SK-N-SH treated with all-trans-retinoic acid at 6 μM for 48 hours (cell line): ENCODE measurements at regions not wholly inside any gene's neighbourhood (a gene's known extent, or its start where the extent isn't known, plus 50 kb on each side); places are given as distances from the start of the nearest gene placed in this dataset.

Source experiments
- ATAC-seq: fragments of 200-7000 bp; cut with Tn5 transposase; 3 replicates; pipeline ENCODE4 v1.9.1; 2020; ENCODE audit warnings: mild to moderate bottlenecking, moderate library complexity
- ARNTL ChIP-seq: fragments of 450-650 bp; formaldehyde crosslinking; IDR thresholded peaks from 2 replicates; pipeline ENCODE4 v1.5.0; 2020; ENCODE audit warnings: low read depth, mild to moderate bottlenecking, moderate library complexity, borderline replicate concordance
- BACH2 ChIP-seq: fragments of 250-450 bp; sonication (Bioruptor Pico); IDR thresholded peaks from 2 replicates; pipeline ENCODE4 v1.9.0; 2021; ENCODE audit warnings: mild to moderate bottlenecking, borderline replicate concordance
- CREB5 ChIP-seq: fragments of 250-450 bp; sonication (Bioruptor Pico); IDR thresholded peaks from 2 replicates; pipeline ENCODE4 v1.5.1; 2020; ENCODE audit warnings: low read depth, mild to moderate bottlenecking, moderate library complexity
- CSDC2 ChIP-seq: fragments of 250-450 bp; sonication (Bioruptor Pico); IDR thresholded peaks from 2 replicates; pipeline ENCODE4 v1.5.0; 2020; ENCODE audit warnings: mild to moderate bottlenecking, moderate library complexity
- ESRRG ChIP-seq: fragments of 250-450 bp; sonication (Bioruptor Pico); IDR thresholded peaks from 2 replicates; pipeline ENCODE4 v1.6.1; 2021; ENCODE audit warnings: mild to moderate bottlenecking
- GLIS3 ChIP-seq: fragments of 250-450 bp; sonication (Bioruptor Pico); IDR thresholded peaks from 2 replicates; pipeline ENCODE4 v1.5.0; 2020; ENCODE audit warnings: mild to moderate bottlenecking, moderate library complexity
- ISL1 ChIP-seq: fragments of 250-450 bp; sonication (Bioruptor Pico); IDR thresholded peaks from 2 replicates; pipeline ENCODE4 v2.1.2; 2022; ENCODE audit warnings: mild to moderate bottlenecking, moderate library complexity
- OSR1 ChIP-seq: fragments of 250-450 bp; sonication (Bioruptor Pico); IDR thresholded peaks from 2 replicates; pipeline ENCODE4 v1.8.0; 2022; ENCODE audit warnings: moderate library complexity, mild to moderate bottlenecking, inconsistent platforms
- PATZ1 ChIP-seq: fragments of 250-450 bp; sonication (Bioruptor Pico); IDR thresholded peaks from 2 replicates; pipeline ENCODE4 v1.8.0; 2020; ENCODE audit warnings: mild to moderate bottlenecking, moderate library complexity, borderline replicate concordance
- PPARA ChIP-seq: fragments of 250-450 bp; sonication (Bioruptor Pico); IDR thresholded peaks from 2 replicates; pipeline ENCODE4 v1.5.0; 2020; ENCODE audit warnings: mild to moderate bottlenecking, borderline replicate concordance
- RARB ChIP-seq: fragments of 250-450 bp; sonication (Bioruptor Pico); IDR thresholded peaks from 2 replicates; pipeline ENCODE4 v1.8.0; 2021; ENCODE audit warnings: mild to moderate bottlenecking, moderate library complexity
- SNAI2 ChIP-seq: fragments of 250-450 bp; sonication (Bioruptor Pico); IDR thresholded peaks from 2 replicates; pipeline ENCODE4 v1.5.0; 2020; ENCODE audit warnings: mild to moderate bottlenecking, moderate library complexity
- TCF4 ChIP-seq: fragments of 250-450 bp; sonication (Bioruptor Pico); IDR thresholded peaks from 2 replicates; pipeline ENCODE4 v1.8.0; 2021; ENCODE audit warnings: mild to moderate bottlenecking, moderate library complexity, borderline replicate concordance
- TOX ChIP-seq: fragments of 250-450 bp; sonication (Bioruptor Pico); IDR thresholded peaks from 2 replicates; pipeline ENCODE4 v1.8.0; 2021; ENCODE audit warnings: mild to moderate bottlenecking, moderate library complexity, borderline replicate concordance
- TSHZ2 ChIP-seq: fragments of 250-450 bp; sonication (Bioruptor Pico); IDR thresholded peaks from 2 replicates; pipeline ENCODE4 v1.5.0; 2020; ENCODE audit warnings: mild to moderate bottlenecking, moderate library complexity
- ZC3H10 ChIP-seq: fragments of 250-450 bp; sonication (Bioruptor Pico); IDR thresholded peaks from 2 replicates; pipeline ENCODE4 v1.5.1; 2021; ENCODE audit warnings: mild to moderate bottlenecking, moderate library complexity
- ZFP3 ChIP-seq: fragments of 250-450 bp; sonication (Bioruptor Pico); IDR thresholded peaks from 2 replicates; pipeline ENCODE4 v1.5.0; 2020; ENCODE audit warnings: mild to moderate bottlenecking, moderate library complexity
- ZFP30 ChIP-seq: fragments of 450-650 bp; formaldehyde crosslinking; IDR thresholded peaks from 2 replicates; pipeline ENCODE4 v1.5.0; 2022; ENCODE audit warnings: mild to moderate bottlenecking, moderate library complexity
- ZNF565 ChIP-seq: fragments of 450-650 bp; formaldehyde crosslinking; conservative IDR thresholded peaks from 2 replicates; pipeline ENCODE4 v1.5.0; 2020; ENCODE audit warnings: low read depth, mild to moderate bottlenecking, moderate library complexity
- ZNF70 ChIP-seq: fragments of 450-650 bp; formaldehyde crosslinking; IDR thresholded peaks from 2 replicates; pipeline ENCODE4 v1.5.0; 2020; ENCODE audit warnings: mild to moderate bottlenecking, moderate library complexity
- ZNF8 ChIP-seq: fragments of 450-650 bp; formaldehyde crosslinking; IDR thresholded peaks from 2 replicates; pipeline ENCODE4 v1.5.0; 2020; ENCODE audit warnings: mild to moderate bottlenecking, moderate library complexity

- no peak for ATAC-seq
- no peak for TF ChIP-seq GLIS3 (CRISPR knock-in tag)
- no peak for TF ChIP-seq ZC3H10
- TF ChIP-seq ZNF70 (CRISPR knock-in tag) = no peak
- no peak for TF ChIP-seq TOX (CRISPR knock-in tag)
- TF ChIP-seq OSR1 (CRISPR knock-in tag) = no peak
These were observed 60.9 kb upstream of the ARL8B start for GRCh38 chr3:5061218-5061569.

- TF ChIP-seq TCF4 (CRISPR knock-in tag) (no peak), ZNF565 (no peak), ESRRG (CRISPR knock-in tag) (no peak), ZNF8 (CRISPR knock-in tag) (no peak), PATZ1 (CRISPR knock-in tag) (no peak), ARNTL (no peak), ZFP30 (no peak), TSHZ2 (no peak), SNAI2 (CRISPR knock-in tag) (no peak), OSR1 (CRISPR knock-in tag) (no peak), GLIS3 (CRISPR knock-in tag) (no peak), CSDC2 (CRISPR knock-in tag) (no peak), CREB5 (CRISPR knock-in tag) (no peak), RARB (CRISPR knock-in tag) (no peak), PPARA (no peak), ZFP3 (CRISPR knock-in tag) (no peak), BACH2 (CRISPR knock-in tag) (no peak), ZNF70 (CRISPR knock-in tag) (no peak), ZC3H10 (no peak), TOX (CRISPR knock-in tag) (no peak)
These were observed 58.4 kb upstream of the ARL8B start for GRCh38 chr3:5063724-5064123.

GRCh38 chr3:5068531-5069050, 53.5 kb upstream of the ARL8B start:
- TF ChIP-seq ISL1 (CRISPR knock-in tag) (no peak), CSDC2 (CRISPR knock-in tag) (no peak)
- no peak for ATAC-seq

More at GRCh38 chr3:5063724-5064123, 58.4 kb upstream of the ARL8B start:
- ATAC-seq = no peak

- no peak for ATAC-seq
- TF ChIP-seq GLIS3 (CRISPR knock-in tag) (no peak), ESRRG (CRISPR knock-in tag) (no peak), ZNF8 (CRISPR knock-in tag) (no peak), ZFP3 (CRISPR knock-in tag) (no peak), PATZ1 (CRISPR knock-in tag) (no peak), CREB5 (CRISPR knock-in tag) (no peak), ZNF565 (no peak), CSDC2 (CRISPR knock-in tag) (no peak), ZFP30 (no peak), ZNF70 (CRISPR knock-in tag) (no peak)
These were observed 52.5 kb upstream of the ARL8B start for GRCh38 chr3:5069627-5070026.
